ENCODE measurements at regions not wholly inside any gene's neighbourhood (a gene's known extent, or its start where the extent isn't known, plus 50 kb on each side); places are given as distances from the start of the nearest gene placed in this dataset.
"Not testable (repeated sequence)": the region's sequence is repeated elsewhere in the genome, so short reads cannot be mapped to it uniquely, and the experiment has no call there.

DNA sequence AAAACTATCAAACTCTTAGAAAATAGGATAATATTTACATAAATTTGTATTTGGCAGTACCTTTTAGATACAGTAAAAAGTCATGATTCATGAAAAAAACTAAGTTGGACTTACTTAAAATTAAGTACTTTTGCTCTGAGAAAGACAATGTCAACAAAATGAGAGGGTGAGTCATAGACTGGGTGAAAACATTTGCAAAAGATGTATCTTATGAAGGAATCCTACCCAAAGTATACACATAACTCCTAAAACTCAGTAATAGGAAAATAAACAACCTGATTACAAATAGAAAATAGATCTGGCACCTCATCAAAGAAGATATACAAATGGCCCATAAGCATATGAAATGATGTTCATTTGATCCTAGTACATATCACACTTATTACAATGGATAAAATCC lies 1154.6 kb downstream of the JRKL start:
- in situ Hi-C loops (cut with HindIII; ENCODE audit: low pct_unique_long_range_greater_than_20kb, low sequenced_read_pairs) = no loop called here
- no peak for DNase-seq (ENCODE audit: low read depth, low spot score)

DNA sequence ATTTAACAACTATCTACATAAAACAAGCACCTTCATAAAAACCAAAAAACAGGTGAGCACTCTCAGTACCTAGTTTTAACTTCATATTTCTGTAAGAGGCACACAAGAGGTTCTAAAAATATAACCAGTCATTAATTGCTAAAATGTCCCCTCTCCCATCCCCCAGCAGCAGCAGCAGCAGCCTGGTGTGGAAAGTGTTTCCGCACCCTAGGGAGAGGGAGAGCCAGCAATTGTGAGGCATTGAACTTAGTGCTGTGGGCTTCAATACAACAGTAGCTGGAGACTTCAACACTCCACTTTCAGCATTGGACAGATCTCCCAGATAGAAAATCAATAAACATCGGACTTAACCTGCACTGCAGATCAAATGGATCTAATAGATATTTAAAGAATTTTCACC lies 1158.5 kb downstream of the JRKL start:
- no peak for DNase-seq (ENCODE audit: low read depth, low spot score)
- in situ Hi-C loops (cut with HindIII; ENCODE audit: low pct_unique_long_range_greater_than_20kb, low sequenced_read_pairs) = no loop called here

DNA sequence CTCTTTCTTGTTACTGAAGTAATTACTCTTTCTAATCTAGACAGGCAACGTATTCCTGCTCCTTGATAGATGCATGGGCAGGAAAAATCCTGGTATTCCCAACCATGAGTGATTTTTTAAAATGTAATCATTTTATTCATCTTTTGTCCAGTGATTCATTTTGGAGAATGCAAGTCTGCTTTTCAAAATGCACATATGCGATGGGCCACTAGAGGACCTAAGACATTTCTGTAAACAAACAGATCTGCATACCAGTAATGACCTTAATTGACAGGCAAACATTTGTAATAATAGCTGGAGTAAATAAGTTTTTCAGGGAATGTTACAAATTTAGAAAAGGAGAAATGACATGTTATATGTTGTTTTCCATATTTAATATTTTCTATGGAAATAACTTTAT lies 1167.6 kb downstream of the JRKL start:
- in situ Hi-C loops (cut with HindIII; ENCODE audit: low pct_unique_long_range_greater_than_20kb, low sequenced_read_pairs) = no loop called here
- peak; percentile 3 for DNase-seq (ENCODE audit: low read depth, low spot score)

- in situ Hi-C loops (cut with HindIII; ENCODE audit: low pct_unique_long_range_greater_than_20kb, low sequenced_read_pairs) = no loop called here
- DNase-seq (ENCODE audit: low read depth, low spot score) = no peak
Measured at GRCh38 chr11:97567801-97568200, 1178.0 kb downstream of the JRKL start.

- no peak for DNase-seq (ENCODE audit: low read depth, low spot score)
- in situ Hi-C loops (cut with HindIII; ENCODE audit: low pct_unique_long_range_greater_than_20kb, low sequenced_read_pairs) = no loop called here
Measured at GRCh38 chr11:97570636-97571035, 1180.8 kb downstream of the JRKL start.

DNA sequence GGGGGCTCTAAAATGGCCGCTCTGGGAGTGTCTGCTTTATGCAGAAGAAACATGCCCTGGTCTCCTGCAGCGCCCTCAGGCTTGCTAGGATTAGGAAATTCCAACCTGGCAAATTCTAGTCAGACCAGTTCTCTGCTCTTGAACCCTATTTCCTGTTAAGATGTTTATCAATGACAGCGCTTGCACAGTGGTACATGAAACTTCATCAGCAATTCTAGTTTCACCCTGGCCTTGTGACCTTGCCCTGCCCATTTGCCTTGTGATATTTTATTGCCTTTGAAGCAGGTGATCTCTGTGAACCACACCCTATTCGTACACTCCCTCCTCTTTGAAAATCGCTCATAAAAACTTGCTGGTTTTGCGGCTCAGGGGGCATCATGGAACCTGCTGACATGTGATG lies 1184.0 kb downstream of the JRKL start:
- DNase-seq (ENCODE audit: low read depth, low spot score); in situ Hi-C loops (cut with HindIII; ENCODE audit: low pct_unique_long_range_greater_than_20kb, low sequenced_read_pairs): not testable (repeated sequence)

DNA sequence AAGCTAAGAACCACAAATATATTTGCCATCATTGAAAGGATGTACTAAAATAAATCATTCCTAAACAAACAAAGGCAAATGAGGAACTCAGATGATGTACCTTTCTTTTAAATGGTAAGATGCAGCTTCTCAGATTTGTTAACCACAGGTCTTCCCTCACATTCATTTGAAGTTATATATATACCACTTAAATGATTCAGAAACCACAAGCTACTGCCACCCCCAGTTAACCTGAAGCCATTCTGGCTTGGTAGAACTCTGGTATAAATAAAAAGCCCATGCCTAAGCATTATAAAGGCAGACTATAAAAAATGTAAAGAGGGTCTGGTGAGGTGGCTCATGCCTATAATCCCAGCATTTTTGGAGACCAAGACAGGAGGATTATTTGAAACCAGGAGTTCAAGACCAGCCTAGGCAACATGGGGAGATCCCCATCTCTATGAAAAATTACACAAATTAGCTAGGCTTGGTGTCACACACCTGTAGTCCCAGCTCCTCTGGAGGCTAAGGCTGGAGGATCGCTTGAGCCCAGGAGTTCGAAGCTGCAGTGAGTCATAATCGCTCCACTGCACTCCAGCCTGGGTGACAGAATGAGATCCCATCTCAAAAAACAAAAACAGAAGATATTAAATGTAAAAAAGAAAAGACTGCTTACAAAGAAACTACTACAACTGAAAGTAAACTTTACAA lies 1185.3 kb downstream of the JRKL start:
- in situ Hi-C loops (cut with HindIII; ENCODE audit: low pct_unique_long_range_greater_than_20kb, low sequenced_read_pairs) = no loop called here
- DNase-seq (ENCODE audit: low read depth, low spot score) = no peak

DNA sequence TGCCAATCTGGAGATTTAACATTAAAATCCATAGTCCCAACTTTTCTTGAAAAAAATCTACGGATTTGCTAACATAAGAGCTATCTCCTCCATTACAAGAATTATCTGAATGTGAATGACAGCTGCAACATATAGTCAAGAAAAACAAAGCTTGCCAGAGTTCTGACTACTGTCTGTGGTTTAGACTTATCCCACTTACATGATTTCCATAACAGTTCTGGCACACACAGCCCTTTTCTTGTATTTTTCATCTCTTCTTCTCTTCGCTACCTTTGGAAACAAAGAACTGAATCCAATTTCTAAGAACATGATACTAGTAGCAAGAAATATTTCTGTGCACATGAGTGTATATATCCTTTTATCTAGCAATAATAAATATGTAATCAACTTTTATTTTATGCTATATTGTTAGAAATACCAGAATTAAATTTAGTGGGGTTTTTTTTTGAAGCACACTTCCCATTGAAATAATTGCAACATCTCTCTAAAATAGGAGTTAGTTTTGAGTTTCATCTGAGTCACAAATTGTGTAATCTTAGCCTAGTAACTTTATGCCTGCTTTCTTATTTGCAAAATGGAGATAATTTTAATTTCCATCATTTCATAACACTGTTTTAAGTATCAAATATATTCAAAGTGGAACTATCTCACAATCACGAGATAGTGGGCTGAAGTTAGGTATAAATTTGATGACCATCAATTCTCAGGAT lies 1217.6 kb downstream of the JRKL start:
- in situ Hi-C loops (cut with HindIII; ENCODE audit: low pct_unique_long_range_greater_than_20kb, low sequenced_read_pairs) = no loop called here
- DNase-seq (ENCODE audit: low read depth, low spot score) = no peak

DNA sequence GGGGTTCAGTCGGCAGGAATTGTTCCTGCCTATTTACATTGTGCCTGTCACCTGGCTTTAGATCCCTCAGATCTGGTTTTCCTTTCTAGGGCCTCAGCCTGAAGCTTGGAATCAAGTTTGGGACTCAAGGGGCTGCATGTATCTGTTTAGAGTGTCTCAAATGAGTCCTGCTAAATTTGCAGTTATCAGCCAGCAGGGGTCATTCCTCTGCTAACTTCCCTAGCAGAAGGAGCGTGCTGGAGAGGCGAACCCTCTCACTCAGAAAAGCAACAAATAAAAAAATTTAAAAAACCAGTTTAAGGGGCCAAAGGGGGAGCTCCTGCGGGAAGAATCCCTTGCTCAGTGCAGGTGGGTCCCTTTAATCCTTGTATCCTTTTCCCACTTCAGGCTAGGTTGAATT lies 1220.2 kb downstream of the JRKL start:
- DNase-seq (ENCODE audit: low read depth, low spot score) = peak; percentile 44
- in situ Hi-C loops (cut with HindIII; ENCODE audit: low pct_unique_long_range_greater_than_20kb, low sequenced_read_pairs) = no loop called here

- in situ Hi-C loops (cut with HindIII; ENCODE audit: low pct_unique_long_range_greater_than_20kb, low sequenced_read_pairs) = no loop called here
- no peak for DNase-seq (ENCODE audit: low read depth, low spot score)
Measured at GRCh38 chr11:97610854-97611253, 1221.0 kb downstream of the JRKL start.

DNA sequence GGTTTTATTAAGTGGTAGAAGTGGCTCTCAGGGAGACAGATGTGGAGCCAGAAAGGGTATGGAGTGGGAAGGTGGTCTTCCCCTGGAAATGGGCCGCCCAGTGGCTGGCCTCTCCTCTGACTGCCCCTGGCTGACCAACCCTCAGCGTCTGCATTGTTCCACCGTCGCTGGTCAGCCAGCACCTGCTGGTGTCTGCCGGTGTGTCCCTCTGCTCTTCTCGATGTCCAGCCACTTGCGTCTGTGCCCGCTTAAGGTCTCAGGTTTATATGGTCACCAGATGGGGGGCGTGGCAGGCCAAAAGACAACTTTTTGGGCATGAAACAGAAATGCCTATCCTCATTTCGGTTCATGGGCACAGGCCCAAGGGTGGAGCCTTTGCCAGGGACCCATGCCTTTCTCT lies 1221.5 kb downstream of the JRKL start:
- no peak for DNase-seq (ENCODE audit: low read depth, low spot score)
- in situ Hi-C loops (cut with HindIII; ENCODE audit: low pct_unique_long_range_greater_than_20kb, low sequenced_read_pairs) = no loop called here

DNA sequence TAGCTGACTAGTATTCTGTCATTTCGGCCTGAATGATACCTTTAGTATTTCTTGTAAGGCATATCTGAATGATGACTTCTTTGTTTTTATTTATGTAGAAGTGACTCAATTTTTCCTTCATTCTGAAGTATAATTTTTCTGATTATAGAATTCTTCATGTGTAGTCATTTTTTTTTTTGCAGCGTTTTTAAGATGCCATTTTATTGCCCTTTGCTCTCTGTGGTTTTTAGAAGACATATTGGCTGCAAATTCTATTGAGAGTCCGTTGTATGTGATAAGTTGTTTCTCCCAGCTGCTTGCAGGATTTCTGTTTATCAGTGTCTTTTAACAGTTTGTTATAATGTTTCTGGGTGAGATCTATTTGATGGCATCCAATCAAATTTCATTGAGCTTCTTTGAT lies 1224.8 kb downstream of the JRKL start:
- no peak for DNase-seq (ENCODE audit: low read depth, low spot score)
- in situ Hi-C loops (cut with HindIII; ENCODE audit: low pct_unique_long_range_greater_than_20kb, low sequenced_read_pairs) = no loop called here

DNA sequence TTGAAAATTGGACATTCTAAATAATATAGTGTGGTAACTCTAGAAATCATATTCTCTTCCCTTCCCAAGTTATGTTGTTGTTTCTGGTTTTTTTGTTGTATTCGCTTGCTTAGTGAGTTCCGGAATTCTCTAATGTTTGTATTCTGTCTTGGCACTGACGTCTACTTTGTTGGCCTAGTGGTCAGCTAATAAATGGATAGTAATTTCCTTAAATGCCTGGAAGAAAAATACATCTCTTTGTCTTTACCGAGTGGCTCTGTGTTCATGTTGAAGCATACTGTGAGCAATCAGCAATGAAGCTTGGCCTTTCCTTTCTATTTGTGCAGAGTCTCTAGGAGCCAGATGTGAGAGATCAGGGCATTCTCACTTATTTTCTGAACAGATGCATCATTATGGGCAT lies 1225.7 kb downstream of the JRKL start:
- in situ Hi-C loops (cut with HindIII; ENCODE audit: low pct_unique_long_range_greater_than_20kb, low sequenced_read_pairs) = no loop called here
- DNase-seq (ENCODE audit: low read depth, low spot score) = no peak

DNA sequence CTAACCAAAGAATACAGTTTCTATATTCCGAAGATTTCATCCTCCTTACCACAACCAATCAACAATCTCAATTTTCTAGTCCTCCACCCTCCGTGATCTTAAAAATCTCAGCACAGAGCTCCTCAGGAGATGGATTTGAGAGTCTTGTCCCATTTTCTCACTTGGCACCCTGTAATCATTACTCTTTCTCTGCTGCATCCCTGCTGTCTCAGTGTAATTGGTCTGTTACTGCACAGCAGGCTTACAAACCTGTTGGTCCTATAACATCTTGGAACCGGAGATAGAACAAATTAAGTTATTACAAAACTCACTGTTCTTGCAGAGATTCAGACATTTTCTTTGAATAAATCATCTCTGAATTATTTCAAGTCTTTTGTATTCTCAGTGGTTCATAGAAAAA lies 1227.2 kb downstream of the JRKL start:
- no peak for DNase-seq (ENCODE audit: low read depth, low spot score)
- in situ Hi-C loops (cut with HindIII; ENCODE audit: low pct_unique_long_range_greater_than_20kb, low sequenced_read_pairs) = no loop called here

DNA sequence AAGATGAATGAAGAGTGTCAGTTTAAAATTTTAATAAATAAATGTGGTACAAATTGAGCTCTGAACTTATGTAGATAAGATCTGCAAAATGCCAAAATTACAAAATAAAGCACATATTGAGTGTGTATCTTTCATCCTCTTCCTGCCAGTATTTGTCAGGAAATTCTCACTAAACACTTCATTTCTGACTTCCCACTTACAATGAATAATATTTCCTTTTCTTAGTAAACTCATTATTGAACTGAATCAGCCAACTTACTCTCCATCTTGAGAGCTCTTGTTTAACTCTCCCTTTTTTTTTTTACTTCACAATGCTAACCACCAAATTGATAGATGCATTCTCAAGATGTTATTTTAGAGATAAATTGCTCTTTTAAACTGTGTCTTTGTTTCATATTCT lies 1230.2 kb downstream of the JRKL start:
- DNase-seq (ENCODE audit: low read depth, low spot score) = no peak
- in situ Hi-C loops (cut with HindIII; ENCODE audit: low pct_unique_long_range_greater_than_20kb, low sequenced_read_pairs) = no loop called here

DNA sequence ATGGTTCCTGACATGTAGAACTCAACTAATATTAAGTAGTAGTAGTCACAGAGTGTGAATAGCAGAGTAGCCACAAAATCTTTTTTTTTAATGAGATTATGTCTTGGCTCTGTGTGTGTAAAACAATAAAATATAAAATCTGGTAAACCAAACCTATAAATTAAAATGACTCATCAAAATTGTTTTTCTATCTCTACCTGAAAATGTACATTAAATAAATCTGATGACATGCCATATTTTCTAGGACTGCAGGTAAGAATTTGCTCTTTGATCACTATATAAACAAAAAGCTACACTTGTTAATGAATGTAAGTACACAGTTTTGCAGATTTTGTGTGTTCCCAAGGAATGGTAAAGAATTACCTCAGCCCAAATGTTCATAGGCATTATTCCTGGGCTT lies 1231.5 kb downstream of the JRKL start:
- in situ Hi-C loops (cut with HindIII; ENCODE audit: low pct_unique_long_range_greater_than_20kb, low sequenced_read_pairs) = no loop called here
- DNase-seq (ENCODE audit: low read depth, low spot score) = no peak

GRCh38 chr11:97622795-97623194 lies 1233.0 kb downstream of the JRKL start:
- DNase-seq (ENCODE audit: low read depth, low spot score) = no peak
- in situ Hi-C loops (cut with HindIII; ENCODE audit: low pct_unique_long_range_greater_than_20kb, low sequenced_read_pairs) = no loop called here

DNA sequence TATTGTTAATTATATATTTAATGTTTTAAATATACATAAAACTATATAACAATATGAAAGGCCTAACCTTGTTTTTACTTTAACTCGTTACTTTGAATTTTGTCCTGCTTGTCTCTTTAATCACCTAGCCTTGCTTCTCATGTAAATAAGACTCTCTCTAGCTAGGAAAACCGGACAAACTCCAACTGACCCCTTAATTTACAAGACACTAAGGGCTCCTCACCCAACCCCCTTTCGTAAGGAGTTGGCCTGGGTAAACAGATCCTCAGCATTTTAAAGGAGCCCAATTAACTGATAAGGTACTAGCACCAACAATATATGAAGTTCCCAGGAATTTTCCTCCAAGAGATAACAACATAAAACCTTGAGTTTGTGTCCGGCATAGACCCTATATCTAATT lies 1246.9 kb downstream of the JRKL start:
- DNase-seq (ENCODE audit: low read depth, low spot score); in situ Hi-C loops (cut with HindIII; ENCODE audit: low pct_unique_long_range_greater_than_20kb, low sequenced_read_pairs): not testable (repeated sequence)

- no peak for DNase-seq (ENCODE audit: low read depth, low spot score)
- in situ Hi-C loops (cut with HindIII; ENCODE audit: low pct_unique_long_range_greater_than_20kb, low sequenced_read_pairs) = no loop called here
Measured at GRCh38 chr11:97637701-97638100, 1247.9 kb downstream of the JRKL start.
